KBM-7 (cell line): ENCODE measurements at regions not wholly inside any gene's neighbourhood (a gene's known extent, or its start where the extent isn't known, plus 50 kb on each side); places are given as distances from the start of the nearest gene placed in this dataset.
"Not testable (repeated sequence)": the region's sequence is repeated elsewhere in the genome, so short reads cannot be mapped to it uniquely, and the experiment has no call there.

Experiments
- DNase-seq: peaks from one replicate; pipeline ENCODE4 v3.0.0-alpha.2; 2015
- in situ Hi-C: fragments of 300-500 bp; cut with MboI; formaldehyde crosslinking; loops from 2 replicates; pipeline ENCODE4 v1.14.3; 2020; ENCODE audit warnings: low sequenced_read_pairs, low pct_unique_long_range_greater_than_20kb, mixed read lengths

DNA sequence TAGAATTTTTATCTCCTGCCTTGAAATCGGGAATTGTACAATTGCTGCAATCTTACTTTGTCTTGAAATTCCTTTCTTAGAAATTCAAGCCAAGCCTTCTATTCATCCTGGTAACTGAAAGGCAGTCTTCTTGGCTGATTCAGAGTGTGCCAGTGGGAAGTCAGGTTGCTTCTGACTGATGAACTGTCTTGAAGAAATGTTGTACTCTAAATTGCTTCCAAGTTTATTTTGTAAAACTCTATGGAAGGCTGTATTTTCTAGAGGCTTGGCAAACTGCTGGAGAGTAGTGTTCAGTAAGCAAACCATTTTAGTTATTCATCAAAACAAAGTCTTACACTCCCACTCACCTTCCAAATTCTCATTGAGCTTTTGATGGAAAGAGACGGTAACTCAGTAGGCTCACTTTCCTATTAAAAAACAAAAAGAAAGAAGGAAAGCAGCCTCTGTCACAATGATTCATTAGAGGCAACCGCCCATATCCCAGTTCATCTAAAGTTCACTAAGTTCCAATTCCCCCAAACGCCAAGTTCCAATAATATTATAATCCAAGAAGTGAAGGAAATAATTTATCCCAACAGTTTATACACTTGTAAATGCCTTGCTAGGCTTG, 187.9 kb upstream of the MALRD1 start:
- no peak for DNase-seq
- in situ Hi-C loops, result no loop called here

DNA sequence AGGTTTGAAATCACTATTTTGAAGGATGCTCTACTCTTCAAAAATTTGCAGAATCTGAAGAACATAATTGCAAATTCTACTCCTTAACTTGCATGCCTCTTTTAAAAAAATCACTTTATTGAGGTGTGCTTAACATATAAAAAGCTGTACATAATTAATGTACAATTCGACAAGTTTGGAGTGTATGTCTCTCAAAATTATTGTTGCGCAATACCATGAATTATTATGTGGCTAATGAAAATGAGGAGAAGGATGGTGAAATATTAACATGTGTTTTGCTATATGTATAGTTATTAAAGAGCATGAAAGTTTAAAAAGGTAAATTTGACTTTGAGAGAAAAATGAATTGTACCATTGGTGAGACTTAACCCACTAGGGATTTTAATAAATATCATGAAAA, 187.2 kb upstream of the MALRD1 start:
- no peak for DNase-seq
- in situ Hi-C loops, result no loop called here

DNA sequence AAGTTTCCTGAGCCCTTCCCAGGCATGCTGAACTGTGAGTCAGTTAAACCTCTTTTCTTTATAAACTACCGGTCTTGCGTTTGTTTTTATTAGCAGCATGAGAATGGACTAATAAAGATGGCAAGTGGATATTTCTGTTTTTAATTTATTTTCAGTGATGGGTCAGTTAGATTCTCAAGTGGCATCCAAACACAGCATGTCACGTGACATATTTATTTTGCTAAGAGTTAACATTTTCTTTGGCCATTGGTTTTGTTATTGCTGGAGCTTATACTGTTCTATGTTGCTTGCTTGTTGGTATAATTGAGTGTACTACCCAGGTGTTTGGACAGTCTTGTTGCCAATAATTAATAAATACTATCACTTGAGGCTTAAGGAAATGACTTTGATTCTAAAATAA, 181.7 kb upstream of the MALRD1 start:
- in situ Hi-C loops, result no loop called here
- DNase-seq, result no peak

GRCh38 chr10:18868919-18869318, 179.7 kb upstream of the MALRD1 start:
- in situ Hi-C loops, result no loop called here

DNA sequence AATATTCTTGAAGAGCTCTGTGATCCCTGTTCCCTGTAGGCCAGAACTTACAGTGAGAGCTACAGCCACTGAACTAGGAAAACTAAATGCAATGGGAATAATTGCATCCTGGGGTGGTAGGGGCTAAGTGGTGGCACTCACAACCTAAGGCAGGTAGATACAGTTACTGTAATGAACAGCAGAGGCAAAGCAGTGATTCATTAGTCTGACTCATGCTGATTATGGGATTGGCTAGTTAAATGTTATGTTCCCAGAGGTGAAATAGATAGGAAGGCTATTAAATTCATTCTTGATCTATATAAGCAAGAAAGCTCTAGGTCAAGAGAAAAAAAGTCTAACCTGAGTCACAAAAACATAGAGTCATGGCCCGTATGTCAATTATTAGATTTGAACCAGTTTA, 173.1 kb upstream of the MALRD1 start:
- in situ Hi-C loops, result no loop called here
- no peak for DNase-seq

More at GRCh38 chr10:18868919-18869318, 179.7 kb upstream of the MALRD1 start:
- DNase-seq, result no peak

DNA sequence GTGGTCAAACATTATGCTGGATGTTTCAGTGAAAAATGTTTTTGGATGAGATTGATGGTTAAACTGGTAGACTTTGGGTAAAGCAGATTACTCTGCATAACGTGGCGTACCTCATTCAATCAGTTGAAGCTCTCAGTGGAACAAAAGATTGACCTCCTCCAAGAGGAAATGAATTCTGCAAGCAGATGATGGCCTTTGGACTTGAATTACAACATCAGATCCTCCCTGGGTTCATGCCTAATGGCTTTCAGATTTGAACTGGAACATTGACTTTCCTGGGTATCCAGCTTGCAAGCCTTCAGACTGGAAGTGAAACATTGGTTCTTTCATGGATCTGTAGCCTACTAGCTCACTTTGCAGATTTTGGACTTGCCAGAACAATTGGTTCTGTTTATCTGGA, 169.3 kb upstream of the MALRD1 start:
- no peak for DNase-seq
- in situ Hi-C loops, result no loop called here

- no peak for DNase-seq
- in situ Hi-C loops, result no loop called here
Measured at GRCh38 chr10:18880530-18880929, 168.1 kb upstream of the MALRD1 start.

DNA sequence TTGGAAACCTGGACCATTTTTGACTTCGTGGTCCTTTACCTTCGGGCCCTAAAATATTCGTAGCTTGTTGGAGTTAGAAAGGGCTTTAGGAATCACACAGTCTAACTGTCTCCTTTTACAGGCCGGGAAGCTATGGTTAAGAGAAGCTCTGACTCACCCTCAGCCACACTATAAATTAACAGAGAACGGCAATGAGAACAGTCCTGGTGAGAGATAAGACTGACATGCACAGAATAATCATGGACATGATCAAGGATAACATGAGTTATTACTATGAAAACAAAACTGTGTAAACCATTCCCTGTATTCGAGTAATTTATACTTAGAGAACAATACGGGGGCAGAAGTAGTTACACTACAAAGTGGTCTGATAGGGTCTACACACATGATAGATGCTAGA, 162.5 kb upstream of the MALRD1 start:
- in situ Hi-C loops, result no loop called here
- DNase-seq, result no peak

GRCh38 chr10:18906636-18907035, 142.0 kb upstream of the MALRD1 start:
- in situ Hi-C loops, result no loop called here

DNA sequence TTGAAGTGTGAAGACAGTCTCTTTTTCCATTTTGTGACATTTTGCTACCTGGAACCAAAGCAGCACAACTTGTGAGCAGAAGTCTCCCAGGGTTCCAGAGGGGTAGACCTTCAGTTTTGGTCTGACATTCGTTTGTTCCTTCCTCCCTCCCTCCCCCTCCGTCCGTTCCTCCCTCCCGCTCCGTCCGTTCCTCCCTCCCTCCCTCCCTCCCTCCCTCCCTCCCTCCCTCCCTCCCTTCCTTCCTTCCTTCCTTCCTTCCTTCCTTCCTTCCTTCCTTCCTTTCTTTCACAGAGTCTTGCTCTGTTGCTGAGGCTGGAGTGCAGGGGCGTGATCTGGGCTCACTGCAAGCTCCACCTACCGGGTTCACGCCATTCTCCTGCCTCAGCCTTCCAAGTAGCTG, 131.2 kb upstream of the MALRD1 start:
- DNase-seq, in situ Hi-C loops: not testable (repeated sequence)

More at GRCh38 chr10:18906636-18907035, 142.0 kb upstream of the MALRD1 start:
- DNase-seq, result no peak

DNA sequence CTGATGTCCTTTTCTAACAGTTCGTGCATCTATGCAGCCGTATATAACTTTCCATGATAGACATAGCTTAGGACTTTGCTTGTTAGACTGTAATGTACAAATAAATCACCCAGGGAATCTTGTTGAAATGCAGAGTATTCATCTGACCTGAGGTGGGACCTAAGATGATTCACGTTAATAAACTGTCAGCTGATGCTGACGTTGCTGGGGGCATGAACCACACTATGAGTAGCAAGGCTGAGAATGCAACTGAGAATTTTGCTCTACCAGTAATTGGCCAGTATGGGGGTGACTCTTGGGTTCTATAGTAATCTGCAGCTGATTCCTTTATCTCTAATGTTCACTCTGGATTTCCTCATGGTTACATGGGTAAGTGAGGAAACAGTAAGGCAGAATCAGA, 130.1 kb upstream of the MALRD1 start:
- no peak for DNase-seq
- in situ Hi-C loops, result no loop called here

- in situ Hi-C loops, result no loop called here
- DNase-seq, result no peak
Measured at GRCh38 chr10:18949391-18949790, 99.2 kb upstream of the MALRD1 start.

DNA sequence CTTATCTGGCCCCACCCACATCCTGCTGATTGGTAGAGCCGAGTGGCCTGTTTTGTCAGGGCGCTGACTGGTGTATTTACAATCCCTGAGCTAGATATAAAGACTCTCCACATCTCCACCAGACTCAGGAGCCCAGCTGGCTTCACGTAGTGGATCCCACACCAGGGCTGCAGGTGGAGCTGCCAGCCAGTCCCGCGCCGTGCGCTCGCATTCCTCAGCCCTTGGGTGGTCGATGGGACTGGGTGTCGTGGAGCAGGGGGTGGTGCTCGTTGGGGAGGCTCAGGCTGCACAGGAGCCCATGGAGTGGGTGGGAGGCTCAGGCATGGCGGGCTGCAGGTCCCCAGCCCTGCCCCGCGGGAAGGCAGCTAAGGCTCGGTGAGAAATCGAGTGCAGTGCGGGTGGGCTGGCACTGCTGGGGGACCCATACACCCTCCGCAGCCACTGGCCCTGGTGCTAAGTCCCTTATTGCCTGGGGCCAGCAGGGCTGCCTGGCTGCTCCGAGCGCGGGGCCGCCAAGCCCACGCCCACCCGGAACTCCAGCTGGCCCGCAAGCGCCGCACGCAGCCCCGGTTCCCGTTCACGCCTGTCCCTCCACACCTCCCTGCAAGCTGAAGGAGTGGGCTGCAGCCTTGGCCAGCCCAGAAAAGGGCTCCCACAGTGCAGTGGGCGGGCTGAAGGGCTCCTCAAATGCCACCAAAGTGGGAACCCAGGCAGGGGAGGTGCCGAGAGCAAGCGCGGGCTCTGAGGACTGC, 97.4 kb upstream of the MALRD1 start:
- DNase-seq, in situ Hi-C loops: not testable (repeated sequence)

DNA sequence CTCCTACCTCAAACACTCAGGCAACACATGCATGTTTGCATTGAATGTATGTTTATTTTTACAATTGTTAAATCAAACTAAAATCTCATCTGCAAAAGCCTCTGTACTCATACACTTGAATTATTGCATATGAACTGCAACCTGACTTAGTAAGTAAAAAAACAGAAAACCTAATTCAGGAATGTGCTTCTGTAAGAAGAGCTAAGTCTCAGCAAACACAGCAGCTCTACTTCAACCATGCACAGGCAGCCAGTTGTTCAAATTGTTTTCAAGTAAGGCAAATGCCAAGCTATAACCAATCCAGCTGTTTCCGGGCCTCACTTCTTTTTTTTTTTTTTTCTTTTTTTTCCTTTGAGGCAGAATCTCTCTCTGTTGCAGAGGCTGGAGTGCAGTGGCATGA, 93.5 kb upstream of the MALRD1 start:
- in situ Hi-C loops, result no loop called here
- no peak for DNase-seq

DNA sequence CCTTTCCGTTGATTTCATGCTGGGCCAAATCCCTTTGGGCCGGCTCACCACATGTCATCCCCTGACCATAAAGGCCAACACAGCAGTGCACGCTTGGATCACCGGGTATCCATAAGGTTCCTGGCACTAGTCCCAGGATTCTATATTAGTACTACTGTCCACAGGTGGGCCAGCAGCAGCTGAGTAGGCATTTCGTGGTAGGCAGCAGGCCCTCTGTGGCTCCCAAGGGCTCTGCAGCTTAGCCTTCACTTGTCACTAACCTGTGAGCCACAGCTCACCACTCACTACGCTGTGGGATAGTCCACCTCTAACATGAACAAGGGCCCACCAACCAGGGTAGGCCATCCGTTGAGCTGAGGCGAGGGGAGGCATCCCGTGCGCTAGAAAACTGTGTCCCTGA, 89.2 kb upstream of the MALRD1 start:
- DNase-seq, result no peak
- in situ Hi-C loops, result no loop called here

DNA sequence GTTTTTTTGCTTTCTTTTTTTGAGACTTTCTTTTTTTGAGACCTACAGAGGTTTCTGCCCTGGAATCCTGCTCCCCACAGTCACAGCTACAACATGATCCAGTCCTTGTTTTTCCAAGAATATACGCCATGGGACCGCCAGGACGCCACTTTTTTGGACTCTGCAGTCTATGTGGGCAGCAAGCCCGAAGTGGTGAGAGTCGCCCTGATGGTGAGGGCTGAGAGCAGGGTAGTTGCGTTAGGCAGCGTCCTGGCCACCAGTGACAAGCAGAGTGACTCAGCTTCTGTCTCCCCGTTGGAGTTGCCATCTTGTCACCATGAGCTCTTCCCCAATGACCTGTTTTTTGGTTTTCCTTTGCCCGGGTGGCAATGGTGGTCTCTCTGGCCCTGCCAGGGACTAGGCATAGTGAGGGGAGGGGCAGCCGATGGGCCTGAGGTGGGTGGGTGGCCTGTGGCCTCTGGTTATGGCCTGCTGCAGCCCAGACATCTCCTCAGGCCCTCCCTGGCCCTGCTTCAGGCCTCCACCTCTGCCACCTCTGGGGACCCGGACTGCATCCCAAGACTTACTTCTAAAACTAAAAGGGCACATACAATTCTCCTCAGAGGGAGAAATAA, 88.0 kb upstream of the MALRD1 start:
- DNase-seq, result no peak
- in situ Hi-C loops, result no loop called here

DNA sequence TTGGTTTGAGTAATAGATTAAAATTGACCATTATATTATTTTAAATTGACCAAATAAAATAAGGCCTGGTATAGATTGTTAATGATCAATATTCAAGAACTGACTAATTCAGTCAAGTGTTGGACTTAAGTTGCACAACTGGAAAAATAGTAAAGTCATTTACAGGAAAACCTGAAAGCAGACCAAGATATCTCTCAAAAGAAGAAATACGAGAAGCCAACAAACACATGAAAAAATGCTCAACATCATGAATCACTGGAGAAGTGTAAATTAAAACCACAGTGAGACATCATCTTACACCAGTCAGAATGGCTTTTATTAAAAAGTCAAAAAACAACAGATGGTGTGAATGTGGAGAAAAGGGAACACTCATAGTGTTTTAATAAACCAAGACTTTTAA, 80.4 kb upstream of the MALRD1 start:
- in situ Hi-C loops, result no loop called here
- DNase-seq, result no peak

GRCh38 chr10:18976696-18977251, 71.8 kb upstream of the MALRD1 start:
- no peak for DNase-seq
- in situ Hi-C loops, result no loop called here

DNA sequence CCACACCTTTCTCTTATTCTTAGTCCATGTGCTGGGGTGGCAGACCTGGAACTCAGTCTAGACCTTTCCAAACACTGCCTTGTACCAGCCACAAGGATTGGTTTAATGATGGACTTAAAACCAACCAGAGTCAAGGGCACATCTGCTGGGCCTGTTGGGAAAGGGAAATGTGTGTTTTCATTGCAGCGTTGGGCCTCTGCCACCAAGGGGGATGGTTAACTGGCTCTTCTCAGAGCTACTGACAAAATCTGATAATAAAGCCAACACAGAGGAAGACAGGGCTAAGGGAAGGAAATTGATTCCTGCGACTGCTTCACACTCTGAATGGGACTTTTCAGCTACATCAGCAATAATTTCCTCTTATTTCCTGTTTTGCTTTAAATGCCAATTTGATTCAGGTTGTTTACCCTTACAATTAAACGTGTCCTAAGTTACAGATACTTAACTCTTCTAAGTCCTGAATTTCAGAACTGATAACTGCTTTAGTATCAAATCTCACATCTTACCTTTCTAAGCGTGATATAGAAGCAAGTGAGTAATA, 68.4 kb upstream of the MALRD1 start:
- no peak for DNase-seq
- in situ Hi-C loops, result no loop called here

DNA sequence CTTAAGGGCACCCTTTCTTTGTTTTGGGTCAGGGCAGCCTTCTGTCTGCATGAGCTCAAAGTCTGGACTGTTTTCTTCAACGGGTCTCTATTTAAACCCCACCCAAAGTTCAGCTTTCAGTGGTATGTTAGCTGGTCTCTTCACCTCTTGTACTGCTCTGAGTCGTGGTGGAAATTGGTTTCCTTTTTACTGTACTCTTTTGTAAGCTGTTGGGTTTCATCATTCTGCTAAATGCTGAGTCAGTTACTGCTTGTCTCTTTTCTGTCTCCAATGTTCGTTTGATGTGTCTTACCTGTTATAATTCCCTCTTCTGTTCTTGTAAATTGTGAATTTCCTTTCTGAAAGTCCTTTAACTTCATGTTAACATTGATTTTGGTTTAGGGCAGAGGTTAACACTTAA, 64.1 kb upstream of the MALRD1 start:
- in situ Hi-C loops, result no loop called here

More for the DNA sequence above, 64.1 kb upstream of the MALRD1 start:
- no peak for DNase-seq
